GM18511 (cell line): ENCODE measurements at regions not wholly inside any gene's neighbourhood (a gene's known extent, or its start where the extent isn't known, plus 50 kb on each side); places are given as distances from the start of the nearest gene placed in this dataset.
A peak's percentile ranks its signal among the peaks of the same experiment; 100 is the strongest.

Experiments used
- ATAC-seq: cut with Tn5 transposase; IDR thresholded peaks from one replicate; pipeline ENCODE4 v1.9.1; 2021; ENCODE audit warnings: mild to moderate bottlenecking, moderate library complexity; ENCODE audit not compliant: unreplicated experiment

GRCh38 chrX:69307756-69308155, 142.5 kb upstream of the PJA1 start:
- ATAC-seq = no peak

DNA sequence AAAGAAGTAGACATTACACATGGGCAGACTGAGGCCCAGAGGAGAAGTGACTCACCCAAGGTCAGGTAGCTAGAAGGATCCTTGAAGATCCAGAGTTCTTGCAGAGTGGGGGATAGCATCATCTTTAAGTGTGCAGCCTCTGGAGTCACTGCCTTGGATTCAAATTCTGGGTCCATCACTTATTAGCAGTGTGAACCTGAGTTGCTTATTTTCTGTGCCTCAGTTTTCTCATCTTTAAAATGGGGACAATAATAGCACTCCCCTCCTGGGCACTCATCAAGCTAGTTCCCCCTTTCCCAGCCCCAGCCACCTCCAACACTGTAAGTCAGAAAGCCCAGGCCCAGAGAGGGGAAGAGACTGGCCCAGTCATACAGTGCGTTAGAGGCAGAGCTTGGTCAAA, 141.8 kb upstream of the PJA1 start:
- ATAC-seq = no peak

DNA sequence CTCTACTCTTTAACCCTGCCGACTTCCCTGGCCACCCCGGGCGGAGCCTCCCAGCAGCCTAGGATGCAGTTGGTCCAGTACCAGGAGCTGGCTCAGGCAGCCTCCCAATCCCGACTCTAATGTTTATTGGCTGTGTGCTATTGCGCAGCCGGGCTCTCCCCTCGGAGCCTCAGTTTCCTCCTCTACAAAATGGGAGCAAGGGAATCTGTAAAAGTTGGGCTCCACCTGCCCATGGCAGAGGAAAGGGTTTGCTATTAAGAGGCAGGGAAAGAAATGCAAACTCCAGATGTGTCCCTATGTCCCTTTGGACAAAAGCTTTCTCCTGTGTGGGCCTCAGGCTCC, 140.8 kb upstream of the PJA1 start:
- no peak for ATAC-seq

- ATAC-seq = no peak
These were observed 140.2 kb upstream of the PJA1 start for GRCh38 chrX:69305333-69306062.

DNA sequence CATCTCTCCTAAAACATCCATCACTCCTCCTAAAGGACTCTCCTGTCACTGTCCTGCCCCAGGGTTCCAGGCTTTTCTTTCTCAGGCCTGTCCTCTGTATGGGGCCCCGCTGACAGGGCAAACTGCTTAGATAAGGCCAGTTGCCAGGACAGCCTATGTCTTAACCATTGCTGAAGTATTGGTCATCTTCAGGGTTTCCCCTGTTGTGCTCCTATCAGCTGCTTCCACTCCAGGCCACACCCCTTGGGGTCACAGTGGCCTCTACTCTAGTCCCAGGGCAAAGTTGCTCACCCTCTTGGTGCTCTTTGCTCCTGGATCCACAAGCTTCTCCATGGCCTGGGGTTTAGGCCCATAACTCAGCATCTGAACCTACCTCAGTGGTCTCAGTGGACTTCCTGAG, 138.0 kb upstream of the PJA1 start:
- no peak for ATAC-seq

GRCh38 chrX:69299951-69300714, 134.9 kb upstream of the PJA1 start:
- ATAC-seq = no peak

GRCh38 chrX:69299285-69299684, 134.0 kb upstream of the PJA1 start:
- no peak for ATAC-seq

DNA sequence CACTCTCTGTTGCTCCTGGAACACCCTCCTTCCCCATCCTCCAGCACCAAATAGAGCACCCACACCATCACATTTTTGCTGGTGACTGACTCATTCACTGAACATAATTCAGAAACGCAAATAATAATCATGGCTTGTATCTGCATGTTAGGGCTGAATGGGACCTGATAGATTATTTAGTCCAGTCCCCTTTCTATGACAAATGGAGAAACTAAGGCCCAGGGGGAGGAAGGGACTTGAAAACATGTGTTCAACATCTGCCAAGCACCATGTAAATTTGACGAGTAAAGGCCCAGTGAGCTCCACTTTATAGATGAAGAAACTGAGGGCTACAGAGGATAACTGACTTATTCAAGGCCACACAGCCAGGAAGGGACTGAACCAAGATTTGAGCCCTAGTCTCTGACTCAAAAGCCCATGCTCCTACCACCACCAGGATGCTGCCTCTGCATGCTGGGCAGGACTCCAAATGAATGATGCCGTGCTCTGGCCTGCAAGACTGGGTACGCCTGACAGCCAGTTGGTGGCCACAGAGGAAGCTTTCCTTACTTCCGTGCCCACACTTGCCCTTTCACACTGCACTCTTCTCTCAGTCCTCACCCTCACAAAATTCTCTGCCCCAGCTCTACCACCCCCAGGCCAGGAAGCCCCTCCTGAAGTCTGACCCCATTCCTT, 133.3 kb upstream of the PJA1 start:
- ATAC-seq = no peak

- no peak for ATAC-seq
These were observed 132.3 kb upstream of the PJA1 start for GRCh38 chrX:69297506-69297905.

- no peak for ATAC-seq
These were observed 128.7 kb upstream of the PJA1 start for GRCh38 chrX:69293776-69294601.

GRCh38 chrX:69291116-69291515, 125.9 kb upstream of the PJA1 start:
- ATAC-seq = no peak

- no peak for ATAC-seq
These were observed 125.0 kb upstream of the PJA1 start for GRCh38 chrX:69290292-69290691.

- ATAC-seq = no peak
These were observed 124.5 kb upstream of the PJA1 start for GRCh38 chrX:69289793-69290123.

DNA sequence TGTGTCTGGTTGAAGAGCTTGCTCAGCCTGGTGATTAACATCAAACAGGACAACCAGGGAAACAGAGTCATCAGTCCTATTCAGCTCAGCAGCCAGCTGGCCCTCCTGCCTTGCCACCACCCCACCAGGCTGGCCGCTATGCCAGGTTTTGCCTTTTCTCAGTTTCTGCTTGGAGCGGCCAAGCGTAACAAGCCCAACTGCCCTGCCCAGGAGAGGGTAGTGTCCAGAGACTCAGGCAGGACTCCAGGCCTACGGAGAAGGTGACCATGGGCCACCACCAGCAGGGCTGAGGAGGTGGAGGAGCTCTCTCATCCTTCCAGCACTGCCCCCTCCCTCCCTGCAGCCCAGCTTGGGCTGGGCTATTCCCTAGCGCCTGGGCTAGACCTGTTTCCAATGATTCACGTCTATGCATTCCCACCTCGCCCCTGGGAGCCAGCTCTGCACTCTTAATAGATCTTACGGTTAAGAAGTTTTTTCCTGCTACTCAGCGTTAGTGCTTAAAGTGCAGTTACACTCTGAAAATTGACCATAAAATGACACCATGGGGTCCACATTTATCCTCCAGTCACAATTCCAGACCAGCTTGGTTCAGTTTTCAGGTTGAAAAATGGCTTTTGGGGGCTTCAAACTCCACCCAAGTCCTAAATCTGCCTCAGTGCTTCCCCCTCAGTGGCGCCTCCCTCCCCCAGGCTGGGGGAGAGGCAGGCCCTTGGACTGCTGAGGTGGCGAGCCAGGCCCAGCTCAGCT, 124.0 kb upstream of the PJA1 start:
- no peak for ATAC-seq

- no peak for ATAC-seq
These were observed 121.8 kb upstream of the PJA1 start for GRCh38 chrX:69287095-69287494.

- no peak for ATAC-seq
These were observed 121.3 kb upstream of the PJA1 start for GRCh38 chrX:69286565-69286906.

DNA sequence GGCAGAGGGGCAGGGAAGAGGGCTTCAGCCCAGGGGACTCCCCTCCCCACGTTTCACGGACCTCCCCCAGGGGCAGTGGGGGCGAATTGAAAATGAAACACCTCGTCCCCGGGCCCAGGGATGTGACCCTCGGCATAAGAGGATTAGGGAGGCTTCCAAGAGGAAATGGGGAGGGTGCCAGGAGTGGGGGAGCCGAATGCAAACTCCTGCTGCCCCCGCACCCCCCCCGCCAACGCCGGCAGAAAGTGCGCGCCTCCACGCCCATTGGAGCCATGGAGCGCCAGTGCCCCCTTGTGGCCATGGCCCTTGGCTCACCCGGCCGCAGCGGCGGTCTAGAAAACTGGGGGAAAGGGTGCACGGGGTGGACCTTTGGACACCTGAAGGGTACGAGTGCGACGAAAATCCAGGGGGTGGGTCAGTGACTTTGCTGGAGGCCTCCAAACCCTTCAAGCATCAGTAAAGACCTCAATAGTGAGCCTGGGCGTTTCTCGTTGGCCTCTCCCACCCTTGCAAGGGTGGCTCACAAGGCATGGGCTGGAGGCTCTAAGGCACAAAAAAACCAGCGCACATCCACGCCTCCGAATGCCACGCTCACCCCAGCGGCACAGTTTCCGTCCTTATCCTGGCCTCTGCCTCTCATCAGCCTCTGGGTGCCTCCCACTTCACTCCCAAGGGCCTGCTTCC, 120.8 kb upstream of the PJA1 start:
- ATAC-seq = peak; percentile 80

- no peak for ATAC-seq
These were observed 120.2 kb upstream of the PJA1 start for GRCh38 chrX:69285401-69285877.

DNA sequence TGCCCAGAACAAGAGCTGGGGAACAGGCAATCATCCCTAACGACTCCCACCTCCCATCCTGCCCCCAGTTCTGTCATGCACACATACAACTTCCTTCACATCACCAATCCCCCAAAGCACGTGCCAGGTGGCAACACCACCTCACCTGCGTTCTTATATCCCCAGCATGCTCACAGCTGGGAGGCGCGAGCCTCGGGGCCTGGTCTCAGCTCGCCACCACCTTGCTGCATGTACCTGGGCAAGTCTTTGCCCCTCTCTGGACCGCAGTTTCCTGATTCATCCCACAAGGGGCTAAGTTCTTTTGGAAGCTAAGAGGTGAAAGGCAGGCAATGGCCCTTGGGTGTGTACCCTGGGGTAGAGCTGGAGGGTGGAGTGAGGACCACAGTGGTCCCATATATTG, 119.2 kb upstream of the PJA1 start:
- no peak for ATAC-seq
